Gastroesophageal sphincter (tissue), 3 donors: ENCODE measurements at regions not wholly inside any gene's neighbourhood (a gene's known extent, or its start where the extent isn't known, plus 50 kb on each side); places are given as distances from the start of the nearest gene placed in this dataset.

ENCODE experiments used
- CTCF ChIP-seq, 4 experiments: fragments of 200-600 bp in 2 of 4; fragments of 450-650 bp in 2 of 4; sonication (generic) in 1 of 4; IDR thresholded peaks; one replicate each; pipeline ENCODE4 v1.5.1; 2017 to 2019; ENCODE audit warnings: antibody characterized with exemption in 4 of 4, mild to moderate bottlenecking in 2 of 4, moderate library complexity in 2 of 4
- EP300 ChIP-seq: sonication (generic); formaldehyde crosslinking; IDR thresholded peaks from one replicate; pipeline ENCODE4 v1.6.1; 2017; ENCODE audit warnings: antibody characterized with exemption, mild to moderate bottlenecking
- POLR2A ChIP-seq, 2 donors: fragments of 450-650 bp; IDR thresholded peaks; one replicate each; pipeline ENCODE4 v1.6.1; 2017; ENCODE audit warnings: antibody characterized with exemption in 2 of 2, mild to moderate bottlenecking in 2 of 2, moderate library complexity in 1 of 2

DNA sequence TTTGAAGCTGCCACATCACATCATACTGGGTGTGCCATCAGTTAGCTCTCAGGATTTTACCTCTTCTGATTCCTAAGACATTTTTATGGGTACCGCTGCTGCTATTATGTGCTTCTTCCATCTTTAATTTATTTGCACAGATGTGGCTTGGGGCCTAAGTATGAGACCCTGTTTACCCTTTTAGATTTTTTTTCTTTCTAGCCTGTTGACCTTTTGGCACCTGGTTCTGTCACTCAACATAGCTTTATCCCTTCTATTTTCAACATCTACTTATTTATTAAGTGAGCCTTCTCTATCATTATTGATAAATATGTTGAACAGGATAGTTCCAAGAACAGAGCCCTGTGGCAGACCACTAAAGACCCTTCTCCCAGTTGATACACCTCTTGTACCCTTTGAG lies 57.0 kb downstream of the TET3 start:
- no peak for TF ChIP-seq CTCF (IDR thresholded peaks at IDR 0.05)
- TF ChIP-seq EP300 = no peak
- no peak for TF ChIP-seq POLR2A (IDR thresholded peaks at IDR 0.05)
